Naive thymus-derived CD8-positive, alpha-beta T cell (primary cell): ENCODE measurements at regions not wholly inside any gene's neighbourhood (a gene's known extent, or its start where the extent isn't known, plus 50 kb on each side); places are given as distances from the start of the nearest gene placed in this dataset.

Source experiments
- ATAC-seq, 2 donors: fragments of 150-1000 bp; cut with Tn5 transposase in 1 of 2; sonication (Bioruptor Pico), chemical (Tn5 transposase) in 1 of 2; 1 replicate in 1 of 2; 2 replicates in 1 of 2; pipeline ENCODE4 v1.10.0; 2021; ENCODE audit warnings: mild to moderate bottlenecking in 2 of 2, moderate library complexity in 2 of 2
- POLR2A ChIA-PET: fragments of 350-600 bp; sonication (Branson Sonifier 250); formaldehyde crosslinking; loops from one replicate; lab custom pipeline; 2021; ENCODE audit warnings: antibody characterized with exemption; lab: Charles Lee
- DNase-seq, 10 donors: peaks; one replicate each; pipeline versions ENCODE4 v3.0.0 to v3.0.0-alpha.2; 2020 to 2022
- H3K27ac Mint-ChIP-seq, 10 donors: one replicate each; pipeline ENCODE4 v1.8.0; 2020 to 2022; ENCODE audit warnings: mild to moderate bottlenecking in 10 of 10, mixed read lengths in 10 of 10, moderate library complexity in 4 of 10, inconsistent platforms in 1 of 10
- H3K27me3 Mint-ChIP-seq, 5 donors: one replicate each; pipeline ENCODE4 v1.8.0; 2021 to 2022; ENCODE audit warnings: mixed read lengths in 5 of 5
- H3K36me3 Mint-ChIP-seq, 3 donors: one replicate each; pipeline ENCODE4 v1.8.0; 2020 to 2022; ENCODE audit warnings: mixed read lengths in 3 of 3, mild to moderate bottlenecking in 2 of 3, inconsistent platforms in 1 of 3
- H3K4me1 Mint-ChIP-seq, 4 donors: one replicate each; pipeline ENCODE4 v1.8.0; 2021 to 2022; ENCODE audit warnings: mixed read lengths in 4 of 4
- H3K4me3 Mint-ChIP-seq, 10 donors: one replicate each; pipeline ENCODE4 v1.8.0; 2020 to 2022; ENCODE audit warnings: mild to moderate bottlenecking in 10 of 10, mixed read lengths in 10 of 10, moderate library complexity in 6 of 10, inconsistent platforms in 1 of 10
- H3K9me3 Mint-ChIP-seq, 9 donors: one replicate each; pipeline ENCODE4 v1.8.0; 2020 to 2022; ENCODE audit warnings: mixed read lengths in 9 of 9, mild to moderate bottlenecking in 3 of 9, inconsistent platforms in 1 of 9, moderate library complexity in 1 of 9

- H3K36me3 Mint-ChIP-seq = no peaks in the 10 kb centered on the region
- H3K27ac Mint-ChIP-seq = no peak overlapping the region
- H3K27me3 Mint-ChIP-seq = peaks cover 0 to 12% (median 5%) of the 10 kb centered on the region in 5 donors
- H3K9me3 Mint-ChIP-seq = no peaks in the 10 kb centered on the region
- no peaks in the 10 kb centered on the region for H3K4me1 Mint-ChIP-seq
- DNase-seq (no peak), ATAC-seq (no peak)
- POLR2A ChIA-PET = no interaction called here
- H3K4me3 Mint-ChIP-seq = no peak overlapping the region
These were observed 416.6 kb upstream of the SULF2 start for GRCh38 chr20:48201885-48202284.

- POLR2A ChIA-PET = no interaction called here
- Mint-ChIP-seq H3K4me3 (no peak overlapping the region), H3K36me3 (no peaks in the 10 kb centered on the region), H3K27ac (no peak overlapping the region), H3K27me3 (peaks cover 0 to 12% (median 5%) of the 10 kb centered on the region in 5 donors), H3K4me1 (no peaks in the 10 kb centered on the region), H3K9me3 (no peaks in the 10 kb centered on the region)
- ATAC-seq = no peak
- DNase-seq = no peak
These were observed 415.9 kb upstream of the SULF2 start for GRCh38 chr20:48201188-48201587.

- Mint-ChIP-seq H3K9me3 (no peaks in the 10 kb centered on the region), H3K27ac (no peak overlapping the region), H3K27me3 (peaks cover 2 to 7% (median 4%) of the 10 kb centered on the region in 5 donors), H3K36me3 (no peaks in the 10 kb centered on the region), H3K4me1 (no peaks in the 10 kb centered on the region), H3K4me3 (no peak overlapping the region)
- ATAC-seq = no peak
- POLR2A ChIA-PET = no interaction called here
- DNase-seq = no peak
These were observed 413.7 kb upstream of the SULF2 start for GRCh38 chr20:48198929-48199451.

- Mint-ChIP-seq H3K9me3 (no peaks in the 10 kb centered on the region), H3K36me3 (no peaks in the 10 kb centered on the region), H3K4me3 (no peak overlapping the region), H3K4me1 (no peaks in the 10 kb centered on the region), H3K27me3 (peaks cover 0 to 5% (median 3%) of the 10 kb centered on the region in 5 donors), H3K27ac (no peak overlapping the region)
- POLR2A ChIA-PET = no interaction called here
- DNase-seq (no peak), ATAC-seq (no peak)
These were observed 411.8 kb upstream of the SULF2 start for GRCh38 chr20:48197066-48197465.

- Mint-ChIP-seq H3K27ac (peak overlapping the region in 1 of 10 donors; percentile 51), H3K9me3 (no peaks in the 10 kb centered on the region), H3K4me3 (no peak overlapping the region), H3K4me1 (no peaks in the 10 kb centered on the region), H3K27me3 (peaks cover 0 to 5% (median 3%) of the 10 kb centered on the region in 5 donors), H3K36me3 (no peaks in the 10 kb centered on the region)
- no peak for DNase-seq
- ATAC-seq = no peak
- POLR2A ChIA-PET = no interaction called here
These were observed 411.2 kb upstream of the SULF2 start for GRCh38 chr20:48196486-48196885.

- Mint-ChIP-seq H3K4me3 (no peak overlapping the region), H3K27ac (no peak overlapping the region), H3K27me3 (peaks cover 0 to 5% (median 3%) of the 10 kb centered on the region in 5 donors), H3K9me3 (no peaks in the 10 kb centered on the region), H3K36me3 (no peaks in the 10 kb centered on the region), H3K4me1 (no peaks in the 10 kb centered on the region)
- ATAC-seq (no peak), DNase-seq (no peak)
- POLR2A ChIA-PET = no interaction called here
These were observed 410.7 kb upstream of the SULF2 start for GRCh38 chr20:48196001-48196400.

GRCh38 chr20:48195121-48195870 is 410.0 kb upstream of the SULF2 start:
- H3K4me1 Mint-ChIP-seq = no peaks in the 10 kb centered on the region
- no peaks in the 10 kb centered on the region for H3K9me3 Mint-ChIP-seq
- no peak overlapping the region for H3K4me3 Mint-ChIP-seq
- H3K27ac Mint-ChIP-seq = peak overlapping the region in 1 of 10 donors; percentile 65
- peaks cover 0 to 5% (median 3%) of the 10 kb centered on the region in 5 donors for H3K27me3 Mint-ChIP-seq
- H3K36me3 Mint-ChIP-seq = no peaks in the 10 kb centered on the region
- no peak for ATAC-seq
- no peak for DNase-seq
- POLR2A ChIA-PET = no interaction called here

- no peaks in the 10 kb centered on the region for H3K9me3 Mint-ChIP-seq
- peaks cover 0 to 5% (median 3%) of the 10 kb centered on the region in 5 donors for H3K27me3 Mint-ChIP-seq
- POLR2A ChIA-PET = no interaction called here
- ATAC-seq (no peak), DNase-seq (no peak)
- H3K27ac Mint-ChIP-seq = no peak overlapping the region
- no peak overlapping the region for H3K4me3 Mint-ChIP-seq
- no peaks in the 10 kb centered on the region for H3K4me1 Mint-ChIP-seq
- H3K36me3 Mint-ChIP-seq = no peaks in the 10 kb centered on the region
These were observed 409.3 kb upstream of the SULF2 start for GRCh38 chr20:48194583-48194982.

- no peaks in the 10 kb centered on the region for H3K36me3 Mint-ChIP-seq
- ATAC-seq (no peak), DNase-seq (no peak)
- H3K4me1 Mint-ChIP-seq = no peaks in the 10 kb centered on the region
- POLR2A ChIA-PET = no interaction called here
- peaks cover 0 to 5% (median 3%) of the 10 kb centered on the region in 5 donors for H3K27me3 Mint-ChIP-seq
- H3K4me3 Mint-ChIP-seq = no peak overlapping the region
- no peaks in the 10 kb centered on the region for H3K9me3 Mint-ChIP-seq
- H3K27ac Mint-ChIP-seq = no peak overlapping the region
These were observed 408.5 kb upstream of the SULF2 start for GRCh38 chr20:48193627-48194425.

- ATAC-seq = no peak
- no peak for DNase-seq
- Mint-ChIP-seq H3K27ac (no peak overlapping the region), H3K36me3 (no peaks in the 10 kb centered on the region), H3K27me3 (peaks cover 0 to 5% (median 0%) of the 10 kb centered on the region in 5 donors), H3K4me1 (no peaks in the 10 kb centered on the region), H3K9me3 (no peaks in the 10 kb centered on the region), H3K4me3 (no peak overlapping the region)
- POLR2A ChIA-PET = no interaction called here
These were observed 406.8 kb upstream of the SULF2 start for GRCh38 chr20:48192109-48192508.

GRCh38 chr20:48191200-48191599 is 405.9 kb upstream of the SULF2 start:
- no peaks in the 10 kb centered on the region for H3K36me3 Mint-ChIP-seq

GRCh38 chr20:48190757-48191156 is 405.5 kb upstream of the SULF2 start:
- no peak overlapping the region for H3K4me3 Mint-ChIP-seq
- H3K27ac Mint-ChIP-seq = no peak overlapping the region
- no peaks in the 10 kb centered on the region for H3K9me3 Mint-ChIP-seq
- H3K36me3 Mint-ChIP-seq = no peaks in the 10 kb centered on the region
- H3K27me3 Mint-ChIP-seq = peaks cover 0 to 6% (median 0%) of the 10 kb centered on the region in 5 donors
- H3K4me1 Mint-ChIP-seq = no peaks in the 10 kb centered on the region
- POLR2A ChIA-PET = no interaction called here
- DNase-seq (no peak), ATAC-seq (no peak)

More at GRCh38 chr20:48191200-48191599, 405.9 kb upstream of the SULF2 start:
- Mint-ChIP-seq H3K9me3 (no peaks in the 10 kb centered on the region), H3K4me3 (no peak overlapping the region), H3K27me3 (peaks cover 0 to 7% (median 0%) of the 10 kb centered on the region in 5 donors), H3K27ac (no peak overlapping the region), H3K4me1 (no peaks in the 10 kb centered on the region)
- POLR2A ChIA-PET = no interaction called here
- ATAC-seq = no peak
- DNase-seq = no peak

GRCh38 chr20:48189181-48189580 is 403.9 kb upstream of the SULF2 start:
- Mint-ChIP-seq H3K4me1 (no peaks in the 10 kb centered on the region), H3K27me3 (peaks cover 0 to 3% (median 0%) of the 10 kb centered on the region in 5 donors), H3K9me3 (no peaks in the 10 kb centered on the region), H3K36me3 (no peaks in the 10 kb centered on the region), H3K4me3 (no peak overlapping the region), H3K27ac (no peak overlapping the region)
- POLR2A ChIA-PET = no interaction called here
- no peak for ATAC-seq
- no peak for DNase-seq
